Left lung (tissue), 4 donors: ENCODE measurements at regions not wholly inside any gene's neighbourhood (a gene's known extent, or its start where the extent isn't known, plus 50 kb on each side); places are given as distances from the start of the nearest gene placed in this dataset.
"Not testable (repeated sequence)": the region's sequence is repeated elsewhere in the genome, so short reads cannot be mapped to it uniquely, and the experiment has no call there.

Source experiments
- ATAC-seq: fragments of 200-7000 bp; cut with Tn5 transposase; one replicate; pipeline ENCODE4 v1.9.1; 2020; ENCODE audit warnings: moderate library complexity
- DNase-seq, 4 donors: peaks; one replicate each; pipeline ENCODE4 v3.0.0-alpha.2; 2013 to 2020
- H3K27ac ChIP-seq, 2 donors: fragments of 200-600 bp; sonication (generic) in 1 of 2; one replicate each; pipeline versions ENCODE4 v1.5.0 to v1.8.0; 2020 to 2021
- H3K27me3 ChIP-seq, 2 donors: fragments of 200-600 bp; sonication (generic) in 1 of 2; one replicate each; pipeline versions ENCODE4 v1.5.0 to v1.8.0; 2020 to 2021
- H3K36me3 ChIP-seq, 2 donors: fragments of 200-600 bp; sonication (generic) in 1 of 2; one replicate each; pipeline versions ENCODE4 v1.5.0 to v1.8.0; 2020 to 2021
- H3K4me1 ChIP-seq, 2 donors: fragments of 200-600 bp; one replicate each; pipeline ENCODE4 v1.8.0; 2021
- H3K4me3 ChIP-seq, 2 donors: fragments of 200-600 bp; sonication (generic) in 1 of 2; one replicate each; pipeline versions ENCODE4 v1.5.0 to v1.8.0; 2020 to 2021; ENCODE audit warnings: mild to moderate bottlenecking in 1 of 2
- H3K9me3 ChIP-seq, 2 donors: fragments of 200-600 bp; sonication (generic) in 1 of 2; one replicate each; pipeline versions ENCODE4 v1.5.0 to v1.8.0; 2020 to 2021
- intact Hi-C, 2 donors: fragments of 100-400 bp; cut with DNase I; formaldehyde crosslinking; loops; one replicate each; pipeline versions ENCODE4 v1.11.2 to v1.14.2; 2022
- TF ChIP-seq, protein P1 (sequence below), 2 donors: fragments of 200-600 bp; sonication (generic) in 1 of 2; IDR thresholded peaks; one replicate each; pipeline versions ENCODE4 v1.5.0 to v1.8.0; 2021; ENCODE audit warnings: antibody characterized with exemption in 2 of 2
- donor health status: DM: no; HTN: yes; CAD: no.
- donor health status: DM: no; HTN: no; CAD: no.

DNA sequence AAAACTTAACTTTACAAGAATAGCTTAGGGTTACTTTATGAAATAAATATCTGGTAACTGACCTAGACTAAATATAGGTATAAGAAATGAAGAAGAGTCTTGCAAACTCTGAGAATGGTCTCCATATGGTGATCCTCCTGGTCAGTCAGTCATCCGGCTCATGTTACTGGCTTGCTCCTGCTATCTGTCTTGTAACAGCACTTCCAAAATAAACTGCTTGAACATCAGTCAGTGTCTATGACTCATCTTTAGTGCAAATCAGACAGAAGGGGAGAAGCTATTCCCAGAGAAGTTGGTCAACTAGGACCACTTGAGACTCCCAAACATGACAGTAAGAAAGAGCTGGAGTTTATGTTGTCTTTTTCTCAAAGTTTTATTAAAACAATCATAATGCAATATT, 1550.9 kb downstream of the PCDH9 start:
- H3K27ac ChIP-seq = no peak overlapping the region
- H3K4me1 ChIP-seq = no peaks in the 10 kb centered on the region
- TF ChIP-seq, protein P1, sequence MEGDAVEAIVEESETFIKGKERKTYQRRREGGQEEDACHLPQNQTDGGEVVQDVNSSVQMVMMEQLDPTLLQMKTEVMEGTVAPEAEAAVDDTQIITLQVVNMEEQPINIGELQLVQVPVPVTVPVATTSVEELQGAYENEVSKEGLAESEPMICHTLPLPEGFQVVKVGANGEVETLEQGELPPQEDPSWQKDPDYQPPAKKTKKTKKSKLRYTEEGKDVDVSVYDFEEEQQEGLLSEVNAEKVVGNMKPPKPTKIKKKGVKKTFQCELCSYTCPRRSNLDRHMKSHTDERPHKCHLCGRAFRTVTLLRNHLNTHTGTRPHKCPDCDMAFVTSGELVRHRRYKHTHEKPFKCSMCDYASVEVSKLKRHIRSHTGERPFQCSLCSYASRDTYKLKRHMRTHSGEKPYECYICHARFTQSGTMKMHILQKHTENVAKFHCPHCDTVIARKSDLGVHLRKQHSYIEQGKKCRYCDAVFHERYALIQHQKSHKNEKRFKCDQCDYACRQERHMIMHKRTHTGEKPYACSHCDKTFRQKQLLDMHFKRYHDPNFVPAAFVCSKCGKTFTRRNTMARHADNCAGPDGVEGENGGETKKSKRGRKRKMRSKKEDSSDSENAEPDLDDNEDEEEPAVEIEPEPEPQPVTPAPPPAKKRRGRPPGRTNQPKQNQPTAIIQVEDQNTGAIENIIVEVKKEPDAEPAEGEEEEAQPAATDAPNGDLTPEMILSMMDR (IDR thresholded peaks at IDR 0.05) = no peak
- H3K27me3 ChIP-seq = no peaks in the 10 kb centered on the region
- H3K36me3 ChIP-seq = no peaks in the 10 kb centered on the region
- peaks cover 0 to 13% of the 10 kb centered on the region in 2 donors for H3K9me3 ChIP-seq
- ATAC-seq (no peak), DNase-seq (no peak)
- H3K4me3 ChIP-seq = no peak overlapping the region
- intact Hi-C loops = no loop called here

- no peak overlapping the region for H3K27ac ChIP-seq
- no peaks in the 10 kb centered on the region for H3K4me1 ChIP-seq
- DNase-seq (no peak), ATAC-seq (no peak)
- no peaks in the 10 kb centered on the region for H3K36me3 ChIP-seq
- no peaks in the 10 kb centered on the region for H3K27me3 ChIP-seq
- TF ChIP-seq, protein P1 (IDR thresholded peaks at IDR 0.05) = no peak
- intact Hi-C loops = no loop called here
- peaks cover 0 to 18% of the 10 kb centered on the region in 2 donors for H3K9me3 ChIP-seq
- no peak overlapping the region for H3K4me3 ChIP-seq
These were observed 1552.2 kb downstream of the PCDH9 start for GRCh38 chr13:65677906-65678305.

GRCh38 chr13:65675383-65675782, 1554.8 kb downstream of the PCDH9 start:
- intact Hi-C loops, H3K36me3 ChIP-seq, DNase-seq, H3K27ac ChIP-seq, H3K4me3 ChIP-seq, ATAC-seq, H3K27me3 ChIP-seq, H3K4me1 ChIP-seq: not testable (repeated sequence)
- peaks cover 0 to 30% of the 10 kb centered on the region in 2 donors for H3K9me3 ChIP-seq

DNA sequence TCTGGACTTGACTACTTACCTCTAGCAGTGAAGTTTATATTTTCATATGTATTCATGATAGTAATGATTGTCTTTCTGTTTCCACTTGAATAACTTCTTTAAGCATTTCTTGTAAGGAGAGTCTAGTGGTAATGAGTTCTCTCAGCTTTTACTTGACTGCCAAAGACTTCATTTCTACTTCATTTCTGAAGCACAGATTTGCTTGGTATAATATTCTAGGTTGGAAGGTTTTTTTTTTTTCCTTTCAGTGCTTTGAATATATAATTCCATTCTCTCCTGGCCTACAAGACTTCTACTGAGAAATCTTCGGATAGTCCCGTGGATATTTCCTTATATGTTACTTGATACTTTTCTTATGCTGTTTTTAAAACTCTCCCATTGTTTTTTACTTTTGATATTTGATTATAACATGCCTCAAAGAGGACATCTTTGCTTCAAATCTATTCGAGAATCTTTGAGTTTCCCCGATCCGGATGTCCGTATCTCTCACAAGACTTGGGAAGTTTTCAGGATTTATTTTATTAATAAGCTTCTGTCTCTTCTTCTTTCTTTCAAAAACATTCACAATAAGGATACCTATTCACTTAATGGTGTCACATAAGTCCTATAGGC, 1560.0 kb downstream of the PCDH9 start:
- Histone ChIP-seq H3K36me3 (no peaks in the 10 kb centered on the region), H3K27ac (no peak overlapping the region), H3K4me1 (no peaks in the 10 kb centered on the region), H3K27me3 (no peaks in the 10 kb centered on the region), H3K9me3 (peaks cover 0 to 24% of the 10 kb centered on the region in 2 donors), H3K4me3 (no peak overlapping the region)
- TF ChIP-seq, protein P1 (IDR thresholded peaks at IDR 0.05) = no peak
- DNase-seq = no peak
- ATAC-seq = no peak
- intact Hi-C loops = no loop called here

GRCh38 chr13:65660731-65661130, 1569.4 kb downstream of the PCDH9 start:
- Histone ChIP-seq H3K36me3 (no peaks in the 10 kb centered on the region), H3K4me3 (no peak overlapping the region), H3K27me3 (no peaks in the 10 kb centered on the region), H3K27ac (no peak overlapping the region), H3K9me3 (no peaks in the 10 kb centered on the region), H3K4me1 (no peaks in the 10 kb centered on the region)
- no peak for ATAC-seq
- DNase-seq = no peak
- intact Hi-C loops = no loop called here
- TF ChIP-seq, protein P1 (IDR thresholded peaks at IDR 0.05) = no peak

GRCh38 chr13:65656740-65657329, 1573.3 kb downstream of the PCDH9 start:
- TF ChIP-seq, protein P1 (IDR thresholded peaks at IDR 0.05) = peak in 1 of 2 donors; percentile 32
- Histone ChIP-seq H3K36me3 (no peaks in the 10 kb centered on the region), H3K9me3 (no peaks in the 10 kb centered on the region), H3K4me3 (no peak overlapping the region), H3K27me3 (no peaks in the 10 kb centered on the region), H3K27ac (no peak overlapping the region), H3K4me1 (no peaks in the 10 kb centered on the region)
- intact Hi-C loops = no loop called here
- ATAC-seq (no peak), DNase-seq (peak in 1 of 4 donors; percentile 8)
